IgD-negative memory B cell (primary cell): ENCODE measurements at regions not wholly inside any gene's neighbourhood (a gene's known extent, or its start where the extent isn't known, plus 50 kb on each side); places are given as distances from the start of the nearest gene placed in this dataset.
"Not testable (repeated sequence)": the region's sequence is repeated elsewhere in the genome, so short reads cannot be mapped to it uniquely, and the experiment has no call there.

Experiments used
- H3K27ac Mint-ChIP-seq, 3 donors: one replicate each; pipeline ENCODE4 v1.8.0; 2020 to 2022; ENCODE audit warnings: mild to moderate bottlenecking in 3 of 3, mixed read lengths in 3 of 3, moderate library complexity in 1 of 3
- H3K27me3 Mint-ChIP-seq: one replicate; pipeline ENCODE4 v1.8.0; 2021; ENCODE audit warnings: mixed read lengths
- H3K36me3 Mint-ChIP-seq: one replicate; pipeline ENCODE4 v1.8.0; 2020; ENCODE audit warnings: mild to moderate bottlenecking, mixed read lengths
- H3K4me1 Mint-ChIP-seq, 3 donors: one replicate each; pipeline ENCODE4 v1.8.0; 2020 to 2022; ENCODE audit warnings: mixed read lengths in 3 of 3, mild to moderate bottlenecking in 1 of 3
- H3K4me3 Mint-ChIP-seq, 4 donors: one replicate each; pipeline ENCODE4 v1.8.0; 2020 to 2022; ENCODE audit warnings: mild to moderate bottlenecking in 4 of 4, mixed read lengths in 4 of 4, moderate library complexity in 3 of 4
- H3K9me3 Mint-ChIP-seq, 3 donors: one replicate each; pipeline ENCODE4 v1.8.0; 2020 to 2021; ENCODE audit warnings: mixed read lengths in 3 of 3, mild to moderate bottlenecking in 1 of 3

- no peak overlapping the region for H3K4me3 Mint-ChIP-seq
- H3K36me3 Mint-ChIP-seq: peaks cover 2% of the 10 kb centered on the region
- H3K27me3 Mint-ChIP-seq: no peaks in the 10 kb centered on the region
- peaks cover 0 to 3% (median 0%) of the 10 kb centered on the region in 3 donors for H3K4me1 Mint-ChIP-seq
- H3K27ac Mint-ChIP-seq: no peak overlapping the region
- peaks cover 0 to 5% (median 4%) of the 10 kb centered on the region in 3 donors for H3K9me3 Mint-ChIP-seq
These were observed 203.8 kb downstream of the TPRG1 start for GRCh38 chr3:189375532-189375931.

- H3K9me3 Mint-ChIP-seq: peaks cover 3 to 15% (median 8%) of the 10 kb centered on the region in 3 donors
- H3K27ac Mint-ChIP-seq: no peak overlapping the region
- peaks cover 0 to 1% (median 0%) of the 10 kb centered on the region in 3 donors for H3K4me1 Mint-ChIP-seq
- peaks cover 3% of the 10 kb centered on the region for H3K36me3 Mint-ChIP-seq
- no peak overlapping the region for H3K4me3 Mint-ChIP-seq
- H3K27me3 Mint-ChIP-seq: peaks cover 2% of the 10 kb centered on the region
These were observed 211.9 kb downstream of the TPRG1 start for GRCh38 chr3:189383630-189384029.

- H3K36me3 Mint-ChIP-seq, H3K4me1 Mint-ChIP-seq, H3K27me3 Mint-ChIP-seq, H3K27ac Mint-ChIP-seq, H3K4me3 Mint-ChIP-seq: not testable (repeated sequence)
- peaks cover 3 to 15% (median 8%) of the 10 kb centered on the region in 3 donors for H3K9me3 Mint-ChIP-seq
These were observed 214.1 kb downstream of the TPRG1 start for GRCh38 chr3:189385880-189386279.

GRCh38 chr3:189386739-189387138 lies 215.0 kb downstream of the TPRG1 start:
- Mint-ChIP-seq H3K27ac (no peak overlapping the region), H3K36me3 (peaks cover 3% of the 10 kb centered on the region), H3K4me3 (no peak overlapping the region), H3K4me1 (peaks cover 0 to 3% (median 0%) of the 10 kb centered on the region in 3 donors), H3K27me3 (peaks cover 2% of the 10 kb centered on the region), H3K9me3 (peaks cover 3 to 11% (median 5%) of the 10 kb centered on the region in 3 donors)

GRCh38 chr3:189389346-189389745 lies 217.6 kb downstream of the TPRG1 start:
- no peak overlapping the region for H3K27ac Mint-ChIP-seq
- peaks cover 2 to 3% (median 3%) of the 10 kb centered on the region in 3 donors for H3K4me1 Mint-ChIP-seq
- H3K9me3 Mint-ChIP-seq: peaks cover 0 to 2% (median 0%) of the 10 kb centered on the region in 3 donors
- H3K4me3 Mint-ChIP-seq: no peak overlapping the region
- no peaks in the 10 kb centered on the region for H3K27me3 Mint-ChIP-seq
- H3K36me3 Mint-ChIP-seq: peaks cover 2% of the 10 kb centered on the region

- peaks cover 5% of the 10 kb centered on the region for H3K36me3 Mint-ChIP-seq
- no peaks in the 10 kb centered on the region for H3K27me3 Mint-ChIP-seq
- no peak overlapping the region for H3K27ac Mint-ChIP-seq
- no peak overlapping the region for H3K4me3 Mint-ChIP-seq
- peaks cover 13 to 16% (median 14%) of the 10 kb centered on the region in 3 donors for H3K4me1 Mint-ChIP-seq
- peaks cover 0 to 2% (median 0%) of the 10 kb centered on the region in 3 donors for H3K9me3 Mint-ChIP-seq
These were observed 221.8 kb downstream of the TPRG1 start for GRCh38 chr3:189393598-189393997.

- Mint-ChIP-seq H3K27me3 (no peaks in the 10 kb centered on the region), H3K9me3 (peaks cover 0 to 2% (median 0%) of the 10 kb centered on the region in 3 donors), H3K4me1 (peaks cover 13 to 16% (median 14%) of the 10 kb centered on the region in 3 donors), H3K36me3 (peaks cover 5% of the 10 kb centered on the region), H3K27ac (peak overlapping the region in 1 of 3 donors; percentile 63), H3K4me3 (peak overlapping the region in 1 of 4 donors; percentile 56)
These were observed 222.9 kb downstream of the TPRG1 start for GRCh38 chr3:189394599-189395121.

- peaks cover 0 to 2% (median 0%) of the 10 kb centered on the region in 3 donors for H3K9me3 Mint-ChIP-seq
- H3K36me3 Mint-ChIP-seq: peaks cover 4% of the 10 kb centered on the region
- H3K4me3 Mint-ChIP-seq: no peak overlapping the region
- H3K27me3 Mint-ChIP-seq: no peaks in the 10 kb centered on the region
- peak overlapping the region in 1 of 3 donors; percentile 36 for H3K27ac Mint-ChIP-seq
- peaks cover 13 to 16% (median 13%) of the 10 kb centered on the region in 3 donors for H3K4me1 Mint-ChIP-seq
These were observed 224.1 kb downstream of the TPRG1 start for GRCh38 chr3:189395825-189396224.

GRCh38 chr3:189398656-189399055 lies 226.9 kb downstream of the TPRG1 start:
- Mint-ChIP-seq H3K4me3 (no peak overlapping the region), H3K4me1 (peaks cover 13 to 16% (median 13%) of the 10 kb centered on the region in 3 donors), H3K9me3 (no peaks in the 10 kb centered on the region), H3K36me3 (peaks cover 4% of the 10 kb centered on the region), H3K27me3 (no peaks in the 10 kb centered on the region), H3K27ac (no peak overlapping the region)

- Mint-ChIP-seq H3K4me1 (no peaks in the 10 kb centered on the region), H3K4me3 (no peak overlapping the region), H3K27ac (no peak overlapping the region), H3K9me3 (no peaks in the 10 kb centered on the region), H3K27me3 (no peaks in the 10 kb centered on the region), H3K36me3 (peaks cover 4% of the 10 kb centered on the region)
These were observed 229.4 kb downstream of the TPRG1 start for GRCh38 chr3:189401196-189401595.

GRCh38 chr3:189403194-189403593 lies 228.0 kb upstream of the TP63 start:
- no peaks in the 10 kb centered on the region for H3K4me1 Mint-ChIP-seq
- H3K4me3 Mint-ChIP-seq: no peak overlapping the region
- H3K27ac Mint-ChIP-seq: no peak overlapping the region
- no peaks in the 10 kb centered on the region for H3K27me3 Mint-ChIP-seq
- H3K36me3 Mint-ChIP-seq: no peaks in the 10 kb centered on the region
- no peaks in the 10 kb centered on the region for H3K9me3 Mint-ChIP-seq

- H3K27ac Mint-ChIP-seq: no peak overlapping the region
- no peak overlapping the region for H3K4me3 Mint-ChIP-seq
- no peaks in the 10 kb centered on the region for H3K27me3 Mint-ChIP-seq
- no peaks in the 10 kb centered on the region for H3K4me1 Mint-ChIP-seq
- no peaks in the 10 kb centered on the region for H3K36me3 Mint-ChIP-seq
- no peaks in the 10 kb centered on the region for H3K9me3 Mint-ChIP-seq
These were observed 227.2 kb upstream of the TP63 start for GRCh38 chr3:189404024-189404423.

- no peak overlapping the region for H3K27ac Mint-ChIP-seq
- no peaks in the 10 kb centered on the region for H3K9me3 Mint-ChIP-seq
- no peaks in the 10 kb centered on the region for H3K27me3 Mint-ChIP-seq
- H3K4me1 Mint-ChIP-seq: no peaks in the 10 kb centered on the region
- no peak overlapping the region for H3K4me3 Mint-ChIP-seq
- no peaks in the 10 kb centered on the region for H3K36me3 Mint-ChIP-seq
These were observed 226.2 kb upstream of the TP63 start for GRCh38 chr3:189404797-189405484.

GRCh38 chr3:189406148-189406547 lies 225.0 kb upstream of the TP63 start:
- no peaks in the 10 kb centered on the region for H3K27me3 Mint-ChIP-seq
- no peaks in the 10 kb centered on the region for H3K4me1 Mint-ChIP-seq
- no peaks in the 10 kb centered on the region for H3K9me3 Mint-ChIP-seq
- H3K4me3 Mint-ChIP-seq: no peak overlapping the region
- no peak overlapping the region for H3K27ac Mint-ChIP-seq
- H3K36me3 Mint-ChIP-seq: no peaks in the 10 kb centered on the region

GRCh38 chr3:189410522-189410921 lies 220.7 kb upstream of the TP63 start:
- H3K4me3 Mint-ChIP-seq: no peak overlapping the region
- no peaks in the 10 kb centered on the region for H3K36me3 Mint-ChIP-seq
- no peak overlapping the region for H3K27ac Mint-ChIP-seq
- H3K9me3 Mint-ChIP-seq: peaks cover 0 to 2% (median 0%) of the 10 kb centered on the region in 3 donors
- H3K4me1 Mint-ChIP-seq: no peaks in the 10 kb centered on the region
- no peaks in the 10 kb centered on the region for H3K27me3 Mint-ChIP-seq

GRCh38 chr3:189419038-189419437 lies 212.2 kb upstream of the TP63 start:
- Mint-ChIP-seq H3K9me3 (no peaks in the 10 kb centered on the region), H3K4me1 (no peaks in the 10 kb centered on the region), H3K27me3 (peaks cover 2% of the 10 kb centered on the region), H3K36me3 (no peaks in the 10 kb centered on the region), H3K4me3 (no peak overlapping the region), H3K27ac (no peak overlapping the region)
